ENCODE measurements at regions not wholly inside any gene's neighbourhood (a gene's known extent, or its start where the extent isn't known, plus 50 kb on each side); places are given as distances from the start of the nearest gene placed in this dataset.

DNA sequence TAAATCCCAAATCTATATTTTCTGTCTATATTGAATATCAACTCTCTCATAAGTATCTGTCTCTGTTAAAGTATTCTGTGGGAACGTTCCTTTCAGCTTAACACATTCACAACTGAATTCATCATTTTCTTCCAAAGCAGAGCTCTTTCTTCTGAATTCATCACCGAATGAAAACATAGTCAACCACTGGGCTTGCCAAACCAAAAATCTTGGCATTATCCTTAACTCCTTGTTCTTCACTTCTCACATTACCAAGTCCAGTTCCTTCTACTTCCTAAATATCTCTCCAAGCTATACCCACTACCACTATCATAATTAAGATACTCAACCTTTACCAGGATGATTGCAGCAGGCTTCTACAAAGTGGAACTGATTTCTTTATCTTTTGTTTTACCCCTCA, 559.8 kb downstream of the MAT2B start:
- TF ChIP-seq, protein P1, sequence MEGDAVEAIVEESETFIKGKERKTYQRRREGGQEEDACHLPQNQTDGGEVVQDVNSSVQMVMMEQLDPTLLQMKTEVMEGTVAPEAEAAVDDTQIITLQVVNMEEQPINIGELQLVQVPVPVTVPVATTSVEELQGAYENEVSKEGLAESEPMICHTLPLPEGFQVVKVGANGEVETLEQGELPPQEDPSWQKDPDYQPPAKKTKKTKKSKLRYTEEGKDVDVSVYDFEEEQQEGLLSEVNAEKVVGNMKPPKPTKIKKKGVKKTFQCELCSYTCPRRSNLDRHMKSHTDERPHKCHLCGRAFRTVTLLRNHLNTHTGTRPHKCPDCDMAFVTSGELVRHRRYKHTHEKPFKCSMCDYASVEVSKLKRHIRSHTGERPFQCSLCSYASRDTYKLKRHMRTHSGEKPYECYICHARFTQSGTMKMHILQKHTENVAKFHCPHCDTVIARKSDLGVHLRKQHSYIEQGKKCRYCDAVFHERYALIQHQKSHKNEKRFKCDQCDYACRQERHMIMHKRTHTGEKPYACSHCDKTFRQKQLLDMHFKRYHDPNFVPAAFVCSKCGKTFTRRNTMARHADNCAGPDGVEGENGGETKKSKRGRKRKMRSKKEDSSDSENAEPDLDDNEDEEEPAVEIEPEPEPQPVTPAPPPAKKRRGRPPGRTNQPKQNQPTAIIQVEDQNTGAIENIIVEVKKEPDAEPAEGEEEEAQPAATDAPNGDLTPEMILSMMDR (IDR thresholded peaks at IDR 0.05), result no peak
- Mint-ChIP-seq H3K4me1 (peaks cover 2% of the 10 kb centered on the region), H3K4me3 (no peak overlapping the region), H3K9me3 (peaks cover 0 to 5% (median 0%) of the 10 kb centered on the region in 7 donors), H3K36me3 (no peaks in the 10 kb centered on the region), H3K27me3 (ENCODE audit: low read depth in 3 of 3) (peaks cover 0 to 1% (median 0%) of the 10 kb centered on the region in 3 donors), H3K27ac (no peak overlapping the region)
- DNase-seq, result no peak
- no peak overlapping the region for H3K4me2 ChIP-seq (replicated peaks; ENCODE audit: extremely low read depth, low read length, poor library complexity, severe bottlenecking)
- H3K36me3 ChIP-seq (replicated peaks in 1 of 2; ENCODE audit: control insufficient read depth in 1 of 2, insufficient read depth in 2 of 2, low read length in 2 of 2), result no peaks in the 10 kb centered on the region
- WGBS (ENCODE audit: insufficient coverage), result 83% methylated on average over 2 of the region's 2 CpGs
- H3K4me1 ChIP-seq (ENCODE audit: control insufficient read depth in 1 of 2, insufficient read depth in 2 of 2, low read length in 2 of 2), result no peaks in the 10 kb centered on the region
- intact Hi-C loops (cut with micrococcal nuclease), result no loop called here
- no peaks in the 10 kb centered on the region for H3K79me2 ChIP-seq (ENCODE audit: insufficient read depth, low read length)
- H3K27ac ChIP-seq (ENCODE audit: low read depth in 1 of 2, low read length in 2 of 2), result no peak overlapping the region
- no peak overlapping the region for H2AFZ ChIP-seq (ENCODE audit: insufficient read depth, low read depth, low read length, poor library complexity, severe bottlenecking)
- H3K9me3 ChIP-seq (replicated peaks in 1 of 2; ENCODE audit: control insufficient read depth in 1 of 2, insufficient read depth in 1 of 2, low read length in 2 of 2), result no peaks in the 10 kb centered on the region
- H3K9ac ChIP-seq (ENCODE audit: insufficient read depth, low read length, poor library complexity, severe bottlenecking), result no peak overlapping the region
- H3K27me3 ChIP-seq (ENCODE audit: control insufficient read depth in 2 of 2, insufficient read depth in 2 of 2, low read length in 2 of 2), result no peaks in the 10 kb centered on the region
- H3K4me3 ChIP-seq (replicated peaks in 1 of 3; ENCODE audit: low read depth in 2 of 3, low read length in 3 of 3), result no peak overlapping the region
- H4K20me1 ChIP-seq (ENCODE audit: insufficient read depth, low read length), result no peaks in the 10 kb centered on the region

- TF ChIP-seq, protein P1 (IDR thresholded peaks at IDR 0.05), result no peak
- Histone ChIP-seq H3K36me3 (replicated peaks in 1 of 2; ENCODE audit: control insufficient read depth in 1 of 2, insufficient read depth in 2 of 2, low read length in 2 of 2) (no peaks in the 10 kb centered on the region), H4K20me1 (ENCODE audit: insufficient read depth, low read length) (no peaks in the 10 kb centered on the region), H3K79me2 (ENCODE audit: insufficient read depth, low read length) (no peaks in the 10 kb centered on the region), H3K4me3 (replicated peaks in 1 of 3; ENCODE audit: low read depth in 2 of 3, low read length in 3 of 3) (no peak overlapping the region), H2AFZ (ENCODE audit: insufficient read depth, low read depth, low read length, poor library complexity, severe bottlenecking) (no peak overlapping the region), H3K27ac (ENCODE audit: low read depth in 1 of 2, low read length in 2 of 2) (no peak overlapping the region), H3K4me2 (replicated peaks; ENCODE audit: extremely low read depth, low read length, poor library complexity, severe bottlenecking) (no peak overlapping the region), H3K9ac (ENCODE audit: insufficient read depth, low read length, poor library complexity, severe bottlenecking) (no peak overlapping the region), H3K4me1 (ENCODE audit: control insufficient read depth in 1 of 2, insufficient read depth in 2 of 2, low read length in 2 of 2) (no peaks in the 10 kb centered on the region), H3K27me3 (ENCODE audit: control insufficient read depth in 2 of 2, insufficient read depth in 2 of 2, low read length in 2 of 2) (no peaks in the 10 kb centered on the region), H3K9me3 (replicated peaks in 1 of 2; ENCODE audit: control insufficient read depth in 1 of 2, insufficient read depth in 1 of 2, low read length in 2 of 2) (no peaks in the 10 kb centered on the region)
- DNase-seq, result no peak
- Mint-ChIP-seq H3K4me3 (no peak overlapping the region), H3K9me3 (peaks cover 0 to 7% (median 2%) of the 10 kb centered on the region in 7 donors), H3K4me1 (peaks cover 4% of the 10 kb centered on the region), H3K36me3 (no peaks in the 10 kb centered on the region), H3K27me3 (ENCODE audit: low read depth in 3 of 3) (peaks cover 0 to 4% (median 0%) of the 10 kb centered on the region in 3 donors), H3K27ac (no peak overlapping the region)
- intact Hi-C loops (cut with micrococcal nuclease), result no loop called here
- no CpG with 5 or more reads among the region's 1 CpG for WGBS (ENCODE audit: insufficient coverage)
Measured at GRCh38 chr5:164071671-164072070, 566.3 kb downstream of the MAT2B start.

Data from CD14-positive monocyte (primary cell).